K562 (cell line): ENCODE measurements at regions not wholly inside any gene's neighbourhood (a gene's known extent, or its start where the extent isn't known, plus 50 kb on each side); places are given as distances from the start of the nearest gene placed in this dataset.

Experiments used
- ATAC-seq: fragments of 200-7000 bp; cut with Tn5 transposase; 3 replicates; pipeline ENCODE4 v1.9.1; 2020; ENCODE audit warnings: moderate library complexity
- BruUV-seq: library from RNA; stranded (reverse); fragments of 400-500 nt; replicated peaks from 2 replicates; lab custom pipeline; 2021; lab: Mats Ljungman, UMichigan
- CTCF ChIA-PET: fragments of 300-600 bp; formaldehyde crosslinking; extraction: SDS; loops from one replicate; lab custom pipeline; 2021; ENCODE audit warnings: low intra/inter-chr PET ratio; lab: Yijun Ruan, JAX
- POLR2A ChIA-PET: fragments of 300-600, 350-650 bp; sonication (Branson Sonifier 250); formaldehyde crosslinking; extraction: SDS; loops from one replicate; lab custom pipeline; 2021; ENCODE audit warnings: antibody characterized with exemption, inconsistent platforms; lab: Yijun Ruan, JAX
- DNase-seq, 4 experiments: peaks; one replicate each; pipeline versions ENCODE4 v3.0.0 to v3.0.0-alpha.2; 2011 to 2018; ENCODE audit warnings: low spot score in 3 of 4, mixed read lengths in 3 of 4; ENCODE audit errors: extremely low read depth in 1 of 4
- FAIRE-seq: peaks from 2 replicates; lab custom pipeline; 2011; peaks lifted over from hg19 to GRCh38; lab: Jason Lieb, UNC
- H2AFZ ChIP-seq: 2 replicates; pipeline ENCODE4 v1.6.0; 2011; ENCODE audit warnings: low read depth, low read length, control low read depth, inconsistent platforms
- H3K27ac ChIP-seq: fragments of 200-600 bp; 3 replicates; pipeline ENCODE4 v1.8.0; 2011; ENCODE audit warnings: low read depth, mild to moderate bottlenecking, control low read depth, inconsistent platforms, low read length, moderate library complexity, mixed read lengths; ENCODE audit errors: extremely low read depth
- H3K27me3 ChIP-seq, 2 experiments: fragments of 300-600 bp in 1 of 2; 2 replicates in 1 of 2; 3 replicates in 1 of 2; pipeline versions ENCODE4 v1.6.0 to v1.8.0; 2011; ENCODE audit warnings: inconsistent platforms in 2 of 2, low read length in 2 of 2, mild to moderate bottlenecking in 1 of 2, mixed read lengths in 1 of 2, moderate library complexity in 1 of 2; ENCODE audit not compliant: control insufficient read depth in 2 of 2, insufficient read depth in 2 of 2
- H3K36me3 ChIP-seq: fragments of 300-600 bp; 3 replicates; pipeline ENCODE4 v1.8.0; 2011; ENCODE audit warnings: mild to moderate bottlenecking, low read length, inconsistent platforms; ENCODE audit not compliant: control insufficient read depth, insufficient read depth
- H3K4me1 ChIP-seq, 2 experiments: fragments of 200-600 bp in 1 of 2; replicated peaks in 1 of 2; 2 replicates in 1 of 2; 3 replicates in 1 of 2; pipeline versions ENCODE4 v1.5.1 to v1.8.0; 2011; ENCODE audit warnings: inconsistent platforms in 2 of 2, low read length in 2 of 2, mild to moderate bottlenecking in 1 of 2, mixed read lengths in 1 of 2, moderate library complexity in 1 of 2; ENCODE audit not compliant: control insufficient read depth in 2 of 2, insufficient read depth in 2 of 2
- H3K4me2 ChIP-seq: 2 replicates; pipeline ENCODE4 v1.6.1; 2011; ENCODE audit warnings: low read length, control low read depth, inconsistent platforms, mixed read lengths; ENCODE audit not compliant: insufficient read depth
- H3K4me3 ChIP-seq: fragments of 200-600 bp; sonication (generic), shearing (Covaris generic); 2 replicates; pipeline ENCODE4 v1.5.1; 2016; ENCODE audit warnings: control low read depth, inconsistent platforms
- H3K79me2 ChIP-seq: fragments of 200-600 bp; 3 replicates; pipeline ENCODE4 v1.8.0; 2011; ENCODE audit warnings: low read length, inconsistent platforms; ENCODE audit not compliant: control insufficient read depth, insufficient read depth
- H3K9ac ChIP-seq, 2 experiments: 2 replicates each; pipeline versions ENCODE4 v1.6.0 to v1.6.1; 2011; ENCODE audit warnings: low read depth in 2 of 2, low read length in 2 of 2, control low read depth in 1 of 2, inconsistent platforms in 1 of 2, mild to moderate bottlenecking in 1 of 2, mixed read lengths in 1 of 2; ENCODE audit not compliant: insufficient read depth in 1 of 2
- H3K9me1 ChIP-seq: one replicate; pipeline ENCODE4 v1.6.0; 2011; ENCODE audit warnings: inconsistent platforms, mild to moderate bottlenecking, low read length, moderate library complexity; ENCODE audit not compliant: control insufficient read depth, insufficient read depth
- H3K9me3 ChIP-seq: replicated peaks from 2 replicates; pipeline ENCODE4 v1.5.1; 2011; ENCODE audit warnings: low read depth, low read length, inconsistent platforms; ENCODE audit not compliant: control insufficient read depth, insufficient read depth
- H4K20me1 ChIP-seq: replicated peaks from 2 replicates; pipeline ENCODE4 v1.6.1; 2011; ENCODE audit warnings: low read length, inconsistent platforms, mixed read lengths; ENCODE audit not compliant: control insufficient read depth, insufficient read depth
- CSDE1 ChIP-seq, 2 experiments: fragments of 450-650 bp; IDR thresholded peaks; 2 replicates each; pipeline ENCODE4 v1.6.1; 2016; ENCODE audit warnings: mild to moderate bottlenecking in 1 of 2
- DACH1 ChIP-seq: fragments of 450-650 bp; IDR thresholded peaks from 2 replicates; pipeline ENCODE4 v1.6.1; 2018; ENCODE audit not compliant: partially characterized antibody
- ELF1 ChIP-seq: fragments of 200-800 bp; sonication (Bioruptor generic); IDR thresholded peaks from 2 replicates; pipeline ENCODE4 v1.6.1; 2016; ENCODE audit warnings: missing genetic modification characterization, missing compliant biosample characterization
- FOXK2 ChIP-seq, 2 experiments: fragments of 450-650 bp; IDR thresholded peaks in 1 of 2; conservative IDR thresholded peaks in 1 of 2; 2 replicates each; pipeline ENCODE4 v1.6.1; 2016; ENCODE audit warnings: low read depth in 2 of 2, mild to moderate bottlenecking in 1 of 2
- FOXO4 ChIP-seq: fragments of 450-650 bp; formaldehyde crosslinking; IDR thresholded peaks from 2 replicates; pipeline ENCODE4 v1.4.0; 2020; ENCODE audit warnings: mild to moderate bottlenecking, moderate library complexity
- GABPB2 ChIP-seq: fragments of 250-450 bp; sonication (Bioruptor Pico); conservative IDR thresholded peaks from 2 replicates; pipeline ENCODE4 v1.5.1; 2021; ENCODE audit warnings: mild to moderate bottlenecking
- MECOM ChIP-seq: fragments of 250-450 bp; sonication (Bioruptor Pico); IDR thresholded peaks from 2 replicates; pipeline ENCODE4 v1.8.0; 2022; ENCODE audit warnings: inconsistent platforms
- RBM17 ChIP-seq: fragments of 200-400 bp; formaldehyde crosslinking; IDR thresholded peaks from 2 replicates; pipeline ENCODE4 v1.6.1; 2017; ENCODE audit warnings: low read depth, mild to moderate bottlenecking, low read length, borderline replicate concordance
- SETDB1 ChIP-seq: IDR thresholded peaks from one replicate; pipeline ENCODE4 v1.6.1; 2012; ENCODE audit warnings: low read length, control low read depth, inconsistent platforms
- SFPQ ChIP-seq: fragments of 200-400 bp; formaldehyde crosslinking; IDR thresholded peaks from 2 replicates; pipeline ENCODE4 v1.6.1; 2017; ENCODE audit warnings: mild to moderate bottlenecking, low read depth, low read length, moderate library complexity
- SMARCA4 ChIP-seq: fragments of 450-650 bp; IDR thresholded peaks from 2 replicates; pipeline ENCODE4 v1.6.1; 2016
- SREBF2 ChIP-seq: sonication (generic); formaldehyde crosslinking; IDR thresholded peaks from 2 replicates; pipeline ENCODE4 v1.4.0; 2020; ENCODE audit warnings: mild to moderate bottlenecking, missing genetic modification reagents
- TAF7 ChIP-seq: fragments of 450-650 bp; IDR thresholded peaks from 2 replicates; pipeline ENCODE4 v1.6.1; 2016; ENCODE audit warnings: missing genetic modification characterization, missing compliant biosample characterization
- YBX1 ChIP-seq: fragments of 450-650 bp; IDR thresholded peaks from 2 replicates; pipeline ENCODE4 v1.7.1; 2016; ENCODE audit warnings: mild to moderate bottlenecking
- WGBS: fragments of 100-300 bp; shearing (Covaris generic); methylation state at CpG from one replicate; pipeline ENCODE4 v1.1.6; 2016; ENCODE audit warnings: low coverage, mixed read lengths; ENCODE audit not compliant: insufficient coverage; ENCODE audit errors: missing lambda C conversion rate; 5-methylcytosine and 5-hydroxymethylcytosine counted together
- in situ Hi-C: fragments of 300-500 bp; cut with MboI; formaldehyde crosslinking; loops from 4 replicates; pipeline ENCODE4 v1.15.0; 2018; ENCODE audit warnings: inconsistent platforms, mixed read lengths
- intact Hi-C: fragments of 100-400 bp; cut with micrococcal nuclease; formaldehyde crosslinking; loops from 2 replicates; pipeline ENCODE4 v1.14.2; 2022

- CTCF ChIA-PET = interaction anchor here (1.3 to 2.0 kb wide), 3 partner anchors 70 to 235 kb away, joined by 3 to 11 read pairs (median 10); no protein-coding TSS in a partner anchor
- intact Hi-C loops = loop anchor here (1.0 to 10.0 kb wide), 4 partner anchors 52 to 539 kb away; no protein-coding TSS in a partner anchor
- H3K4me2 ChIP-seq = peak overlapping the region; percentile 37; the same call in 1 of the 2 replicates
- no peaks in the 10 kb centered on the region for H3K9me1 ChIP-seq
- H3K9ac ChIP-seq = no peak overlapping the region
- H3K36me3 ChIP-seq = no peaks in the 10 kb centered on the region
- peaks cover 5 to 9% of the 10 kb centered on the region in 2 experiments; a peak in 4 of 5 replicates for H3K4me1 ChIP-seq
- in situ Hi-C loops = loop anchor here (5.0 kb wide), 2 partner anchors 52 to 238 kb away; no protein-coding TSS in a partner anchor
- H2AFZ ChIP-seq = peak overlapping the region; percentile 69
- no peak overlapping the region for H3K27ac ChIP-seq
- POLR2A ChIA-PET = interaction anchor here (0.8 to 1.1 kb wide), 4 partner anchors 19 to 233 kb away, joined by 3 read pairs; no protein-coding TSS in a partner anchor
- BruUV-seq = no TSS peak
- no peaks in the 10 kb centered on the region for H3K9me3 ChIP-seq
- WGBS = 14% methylated on average over 15 of the region's 15 CpGs
- peaks cover 10 to 29% of the 10 kb centered on the region in 2 experiments; a peak in 4 of 5 replicates for H3K27me3 ChIP-seq
- DNase-seq (peak; percentile 81 to 85 (median 83)), FAIRE-seq (peak; percentile 95), ATAC-seq (peak; percentile 95)
- H3K4me3 ChIP-seq = no peak overlapping the region
- no peaks in the 10 kb centered on the region for H4K20me1 ChIP-seq
- H3K79me2 ChIP-seq = no peaks in the 10 kb centered on the region
- TF ChIP-seq ELF1 (no peak), FOXO4 (no peak), SMARCA4 (0 out of 2 replicates have a peak, but pooled peaks have one; percentile 24), SETDB1 (no peak), GABPB2 (CRISPR knock-in tag) (no peak), TAF7 (no peak), SREBF2 (no peak), YBX1 (no peak), MECOM (CRISPR knock-in tag) (no peak), FOXK2 (conservative IDR thresholded peaks at IDR 0.05 in 1 of 2, IDR thresholded peaks at IDR 0.05 in 1 of 2; ENCODE audit: low read depth in 2 of 2) (no peak), SFPQ (no peak), CSDE1 (IDR thresholded peaks at IDR 0.05) (no peak), DACH1 (no peak), RBM17 (no peak)
Observed at GRCh38 chr15:31435261-31435911, 108.8 kb downstream of the KLF13 start.
